ENCODE measurements at regions not wholly inside any gene's neighbourhood (a gene's known extent, or its start where the extent isn't known, plus 50 kb on each side); places are given as distances from the start of the nearest gene placed in this dataset.

GRCh38 chr9:87109231-87109631 is 161.9 kb upstream of the GAS1 start (continued):
- TF ChIP-seq SRF (IDR thresholded peaks at IDR 0.05; ENCODE audit: low read depth, low read length) (no peak), NRF1 (IDR thresholded peaks at IDR 0.05; ENCODE audit: low read depth, low read length) (no peak), POLR2A (IDR thresholded peaks at IDR 0.05; ENCODE audit: control extremely low read depth in 1 of 2, low read depth in 2 of 2, low read length in 2 of 2) (no peak), PHF8 (conservative IDR thresholded peaks at IDR 0.05; ENCODE audit: low read depth, low read length) (no peak), CREB1 (IDR thresholded peaks at IDR 0.05) (no peak)
